Activated CD4-positive, alpha-beta T cell treated with anti-CD3 and anti-CD28 coated beads, Interleukin-2, amount 50 U/mL, for 48 hours (primary cell): ENCODE measurements at regions not wholly inside any gene's neighbourhood (a gene's known extent, or its start where the extent isn't known, plus 50 kb on each side); places are given as distances from the start of the nearest gene placed in this dataset.

Experiments used
- DNase-seq, 2 experiments: peaks; one replicate each; pipeline ENCODE4 v3.0.0-alpha.2; 2020

DNA sequence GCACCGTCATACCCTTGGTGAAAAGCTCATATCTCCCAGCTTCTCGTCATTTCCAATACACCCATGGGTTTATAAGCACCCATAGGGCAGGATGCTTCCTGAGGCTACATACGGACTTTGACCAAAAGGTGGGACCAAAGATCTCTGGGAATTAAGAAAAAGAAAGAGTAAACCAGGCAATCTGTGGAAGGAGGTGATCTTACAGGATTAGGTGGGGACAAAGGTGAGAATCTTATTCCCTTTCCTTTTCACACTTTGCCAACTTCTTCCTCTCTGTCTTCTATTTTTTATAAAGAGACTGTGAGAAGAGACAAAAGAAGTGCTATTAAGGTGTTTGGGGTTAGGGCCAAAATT, 172.0 kb downstream of the DLEU7 start:
- no peak for DNase-seq

GRCh38 chr13:50672025-50672424, 171.5 kb downstream of the DLEU7 start:
- no peak for DNase-seq

- DNase-seq = no peak
Observed at GRCh38 chr13:50675651-50676050, 167.8 kb downstream of the DLEU7 start.

GRCh38 chr13:50676602-50677001, 166.9 kb downstream of the DLEU7 start:
- DNase-seq = no peak

GRCh38 chr13:50677258-50677657, 166.2 kb downstream of the DLEU7 start:
- DNase-seq = no peak

GRCh38 chr13:50677687-50678463, 165.6 kb downstream of the DLEU7 start:
- no peak for DNase-seq

DNA sequence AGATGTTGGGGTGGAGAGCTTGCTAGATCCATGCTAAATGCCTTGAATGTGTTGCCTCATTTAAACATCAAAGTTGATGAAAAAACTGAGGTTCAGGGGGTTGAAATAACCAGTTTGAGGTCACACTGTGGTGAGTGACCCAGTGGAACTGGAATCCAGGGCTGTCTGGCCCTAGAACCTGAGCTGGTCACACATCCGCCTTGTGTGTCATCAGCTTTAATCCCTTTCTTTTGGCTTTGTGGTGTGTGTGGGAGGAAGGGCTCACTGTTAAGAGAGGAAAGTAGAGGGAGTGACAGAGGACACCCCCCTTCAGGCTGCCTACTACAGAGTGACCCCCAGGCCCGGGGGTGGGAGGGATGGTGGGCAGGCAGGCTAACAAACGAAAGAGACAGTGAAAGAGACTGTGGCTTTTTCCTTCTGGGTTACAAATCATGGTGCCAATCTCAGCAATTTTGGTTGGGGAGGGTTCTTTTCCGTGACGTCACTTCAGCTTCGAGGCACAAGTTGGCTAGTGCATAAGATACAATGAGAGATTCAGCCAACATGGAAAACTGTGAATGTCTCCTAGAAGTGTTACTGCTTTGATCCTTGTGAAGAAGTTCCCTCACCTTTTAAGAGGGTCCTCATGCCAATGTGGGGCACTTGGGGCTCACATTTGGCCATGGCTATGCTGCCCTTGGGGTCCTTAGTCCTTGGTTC, 164.9 kb downstream of the DLEU7 start:
- no peak for DNase-seq

DNA sequence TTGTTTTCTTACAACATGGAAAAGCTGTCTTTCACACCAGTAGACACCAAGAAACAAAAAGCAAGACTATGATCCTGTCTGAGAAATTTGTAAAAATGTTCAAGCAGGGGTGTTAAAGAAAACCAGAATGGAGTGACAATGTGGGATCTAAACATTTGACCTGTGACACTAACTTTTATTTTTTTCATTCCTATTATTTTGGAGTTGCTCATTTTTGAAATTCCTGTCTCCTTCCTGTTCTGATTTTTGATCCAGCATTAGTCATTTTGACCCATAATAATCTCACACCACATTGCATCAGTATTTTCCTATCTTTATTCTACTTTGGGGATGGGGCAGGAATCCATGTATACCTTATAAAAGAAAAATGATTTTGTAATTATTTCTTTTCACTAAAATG, 164.2 kb downstream of the DLEU7 start:
- DNase-seq = no peak

- DNase-seq = no peak
Observed at GRCh38 chr13:50682002-50682401, 161.5 kb downstream of the DLEU7 start.

DNA sequence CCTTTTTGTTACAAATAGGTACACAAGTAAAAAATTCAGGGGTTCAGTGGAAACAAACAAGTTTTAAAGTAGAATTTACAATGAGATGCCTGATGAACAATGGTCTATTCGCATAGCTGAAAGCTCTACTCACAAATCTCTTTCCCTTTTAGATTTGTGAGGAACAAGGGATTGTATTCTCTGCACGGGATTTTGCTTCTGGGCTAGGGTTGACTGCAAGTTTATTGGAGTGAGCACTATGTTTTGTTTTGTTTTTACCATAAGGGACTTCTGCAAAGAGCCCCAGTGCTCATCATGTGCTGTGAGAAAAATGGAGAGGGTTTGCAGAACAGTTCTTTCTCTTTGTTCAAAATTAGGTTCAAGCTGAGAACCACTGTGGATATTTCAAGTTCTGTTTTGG, 160.5 kb downstream of the DLEU7 start:
- no peak for DNase-seq

- no peak for DNase-seq
Observed at GRCh38 chr13:50684366-50684765, 159.1 kb downstream of the DLEU7 start.

DNA sequence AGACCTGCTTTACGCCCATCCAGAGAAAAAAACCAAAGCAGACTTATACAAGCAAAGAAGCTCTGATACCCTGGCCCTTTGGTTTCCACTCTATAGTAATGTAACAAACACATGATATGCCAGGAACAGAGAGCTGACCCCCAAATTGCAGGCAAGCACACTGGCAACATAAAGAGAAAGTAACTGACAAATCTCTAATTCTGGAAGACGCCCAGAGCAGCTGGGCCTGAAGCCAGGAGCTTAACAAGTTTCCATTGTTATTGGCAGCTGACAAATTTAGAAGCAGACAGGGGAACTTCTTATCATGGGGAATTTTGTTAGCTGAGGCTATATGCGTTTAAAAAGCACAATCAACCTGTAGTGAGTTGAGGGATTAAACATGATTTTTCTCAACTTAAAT, 158.0 kb downstream of the DLEU7 start:
- DNase-seq = no peak

DNA sequence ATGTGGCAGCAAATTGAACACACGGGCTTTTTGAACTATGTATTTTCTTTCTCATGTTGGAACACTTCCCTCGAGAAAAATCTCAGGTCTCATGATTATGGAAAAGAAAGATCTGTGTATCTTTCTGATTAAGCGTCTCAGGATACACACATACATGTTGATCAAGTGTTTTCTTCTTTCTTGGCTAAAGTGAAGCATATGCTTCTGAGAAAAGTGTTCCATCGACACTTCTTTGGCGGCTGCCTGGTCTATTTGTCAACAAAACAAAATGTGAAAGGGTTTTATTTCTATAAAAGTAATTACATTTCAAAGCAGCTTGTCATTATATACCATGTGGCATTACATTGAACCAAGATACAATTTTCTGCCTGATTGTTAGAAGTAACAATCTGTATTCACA, 157.5 kb downstream of the DLEU7 start:
- DNase-seq = no peak

GRCh38 chr13:50686551-50686950, 156.9 kb downstream of the DLEU7 start:
- DNase-seq = no peak

DNA sequence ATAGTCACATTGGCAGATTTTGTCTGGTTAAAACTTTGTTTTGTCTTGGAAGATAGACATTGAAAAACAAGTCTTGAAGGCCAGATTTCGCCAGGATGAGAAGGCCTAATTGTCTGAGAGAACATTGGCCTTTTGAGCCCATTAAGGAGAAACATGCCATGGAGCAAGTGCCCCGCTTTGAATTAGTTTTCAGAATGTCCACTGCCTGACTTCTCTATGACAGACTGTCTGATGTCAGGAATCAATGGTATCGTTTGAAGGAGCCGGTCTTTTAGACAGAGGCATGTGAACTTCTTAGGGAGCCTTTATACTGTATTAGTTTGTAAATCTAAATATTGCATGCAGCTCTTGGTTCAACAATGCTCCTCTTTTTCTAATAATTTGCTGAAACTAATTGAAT, 155.9 kb downstream of the DLEU7 start:
- no peak for DNase-seq

- no peak for DNase-seq
Observed at GRCh38 chr13:50690006-50690405, 153.5 kb downstream of the DLEU7 start.

GRCh38 chr13:50691176-50691680, 152.3 kb downstream of the DLEU7 start:
- DNase-seq = no peak

DNA sequence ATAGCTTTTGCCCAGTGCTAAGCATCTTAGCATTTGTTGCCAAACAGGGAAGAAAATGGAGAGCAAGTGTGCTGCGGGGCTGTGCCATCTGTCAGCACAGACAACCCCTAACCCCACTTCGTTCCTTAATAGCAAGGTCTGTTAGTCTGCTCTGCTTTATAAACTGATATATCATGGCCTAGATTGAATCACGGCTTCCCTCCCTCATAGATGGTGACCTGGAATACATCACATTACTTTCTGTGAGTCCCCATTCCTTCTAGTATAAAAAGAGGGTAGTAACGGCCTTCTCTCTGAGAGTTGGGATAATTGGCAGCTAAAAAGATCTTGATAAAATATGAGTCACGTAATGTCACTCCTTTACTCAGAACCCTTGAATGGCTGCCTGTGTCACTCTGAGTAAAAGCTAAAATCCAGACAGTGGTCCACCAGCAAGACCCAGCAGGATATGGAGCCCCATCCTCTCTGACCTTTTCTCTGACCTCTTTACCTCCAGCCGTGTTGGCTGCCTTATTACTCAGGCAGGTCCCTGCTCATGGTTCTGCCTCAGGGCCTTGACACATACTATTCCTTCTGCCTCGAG, 151.7 kb downstream of the DLEU7 start:
- DNase-seq = no peak

GRCh38 chr13:50692396-50692915, 151.0 kb downstream of the DLEU7 start:
- no peak for DNase-seq

DNA sequence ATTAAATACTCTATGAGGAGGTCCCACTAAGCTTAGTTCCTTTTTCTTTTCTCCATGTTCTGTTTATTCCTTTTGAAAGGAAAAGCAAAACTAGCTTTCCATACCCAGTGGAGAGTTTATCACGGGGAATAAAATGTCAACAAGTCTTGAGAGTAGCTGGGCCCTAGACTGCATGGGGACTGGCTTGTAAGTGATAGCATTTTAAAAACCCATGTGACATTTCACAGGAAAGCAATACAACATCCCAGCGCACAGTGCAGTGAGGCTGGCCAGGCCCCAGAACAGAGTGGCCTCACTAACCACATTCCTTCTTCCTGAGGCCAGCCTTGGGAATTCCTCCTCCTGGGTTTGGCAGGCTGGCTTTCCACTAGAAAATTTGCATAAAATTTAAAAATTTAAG, 149.8 kb downstream of the DLEU7 start:
- DNase-seq = no peak

DNA sequence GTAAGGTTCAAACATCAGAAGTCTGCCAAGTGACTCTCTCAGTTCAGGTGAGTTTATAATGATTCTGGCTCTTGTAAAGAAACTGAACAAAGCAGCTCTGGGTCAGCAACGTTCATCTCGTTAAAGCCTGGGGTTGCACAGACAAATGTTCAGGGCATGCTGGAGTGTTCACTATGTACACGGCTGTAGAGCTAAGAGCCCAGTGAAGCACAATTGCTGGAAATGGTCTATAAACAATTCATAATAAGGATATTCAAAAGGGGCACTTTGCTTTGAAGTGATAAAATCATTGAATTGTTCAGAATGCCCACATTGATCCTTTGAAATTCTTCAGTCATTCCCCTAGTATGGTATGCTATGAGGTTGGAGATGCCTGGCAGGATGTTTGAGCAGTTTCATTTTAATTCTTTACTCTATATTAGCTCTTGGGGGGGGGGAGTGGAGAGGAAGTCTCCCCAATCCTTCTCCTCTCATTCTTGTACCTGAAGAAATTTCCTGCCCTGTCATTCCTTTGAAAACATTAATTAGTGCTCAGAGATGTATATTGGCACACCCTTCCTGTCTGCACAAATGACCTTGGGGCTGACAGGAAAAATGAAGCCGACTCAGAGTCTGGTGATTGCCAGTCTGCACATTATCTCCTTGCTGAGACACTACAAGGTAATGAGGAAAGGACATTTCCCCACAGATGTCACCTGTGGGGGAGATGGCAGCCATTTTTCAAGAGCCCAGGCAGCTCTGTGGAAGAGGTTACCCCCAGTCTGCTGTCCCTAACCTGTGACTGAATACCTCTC, 145.5 kb downstream of the DLEU7 start:
- DNase-seq = no peak

- DNase-seq = no peak
Observed at GRCh38 chr13:50699874-50700663, 143.4 kb downstream of the DLEU7 start.
